LHCN-M2 (cell line): ENCODE measurements at regions not wholly inside any gene's neighbourhood (a gene's known extent, or its start where the extent isn't known, plus 50 kb on each side); places are given as distances from the start of the nearest gene placed in this dataset.
"Not testable (repeated sequence)": the region's sequence is repeated elsewhere in the genome, so short reads cannot be mapped to it uniquely, and the experiment has no call there.

ENCODE experiments used
- DNase-seq: peaks from one replicate; pipeline ENCODE4 v3.0.0-alpha.2; 2012; ENCODE audit warnings: low read depth

GRCh38 chr10:105729428-105729827, 1088.3 kb downstream of the SORCS3 start:
- no peak for DNase-seq

GRCh38 chr10:105727586-105727985, 1086.5 kb downstream of the SORCS3 start:
- not testable (repeated sequence) for DNase-seq

GRCh38 chr10:105727131-105727530, 1086.0 kb downstream of the SORCS3 start:
- no peak for DNase-seq

GRCh38 chr10:105726149-105726548, 1085.1 kb downstream of the SORCS3 start:
- no peak for DNase-seq

- no peak for DNase-seq
Measured at GRCh38 chr10:105725007-105725406, 1083.9 kb downstream of the SORCS3 start.

- no peak for DNase-seq
Measured at GRCh38 chr10:105718207-105718995, 1077.3 kb downstream of the SORCS3 start.

GRCh38 chr10:105714728-105715127, 1073.6 kb downstream of the SORCS3 start:
- DNase-seq = no peak

- DNase-seq = no peak
Measured at GRCh38 chr10:105707603-105708002, 1066.5 kb downstream of the SORCS3 start.

- DNase-seq = no peak
Measured at GRCh38 chr10:105706281-105707026, 1065.4 kb downstream of the SORCS3 start.

GRCh38 chr10:105702211-105702610, 1061.1 kb downstream of the SORCS3 start:
- no peak for DNase-seq

- DNase-seq = no peak
Measured at GRCh38 chr10:105700218-105700617, 1059.1 kb downstream of the SORCS3 start.

- DNase-seq = no peak
Measured at GRCh38 chr10:105699504-105699903, 1058.4 kb downstream of the SORCS3 start.

- DNase-seq = no peak
Measured at GRCh38 chr10:105698592-105698991, 1057.5 kb downstream of the SORCS3 start.

- DNase-seq = no peak
Measured at GRCh38 chr10:105697290-105697780, 1056.2 kb downstream of the SORCS3 start.

GRCh38 chr10:105691811-105692210, 1050.7 kb downstream of the SORCS3 start:
- DNase-seq = no peak

GRCh38 chr10:105682911-105683310, 1041.8 kb downstream of the SORCS3 start:
- DNase-seq = no peak

GRCh38 chr10:105681051-105681450, 1040.0 kb downstream of the SORCS3 start:
- DNase-seq = no peak

- no peak for DNase-seq
Measured at GRCh38 chr10:105679781-105680180, 1038.7 kb downstream of the SORCS3 start.

GRCh38 chr10:105675333-105675732, 1034.2 kb downstream of the SORCS3 start:
- no peak for DNase-seq

GRCh38 chr10:105674448-105674847, 1033.4 kb downstream of the SORCS3 start:
- DNase-seq = no peak

- no peak for DNase-seq
Measured at GRCh38 chr10:105658696-105659095, 1017.6 kb downstream of the SORCS3 start.

GRCh38 chr10:105656856-105657255, 1015.8 kb downstream of the SORCS3 start:
- DNase-seq = no peak

- DNase-seq = no peak
Measured at GRCh38 chr10:105650306-105650705, 1009.2 kb downstream of the SORCS3 start.
